ENCODE measurements at regions not wholly inside any gene's neighbourhood (a gene's known extent, or its start where the extent isn't known, plus 50 kb on each side); places are given as distances from the start of the nearest gene placed in this dataset.

DNA sequence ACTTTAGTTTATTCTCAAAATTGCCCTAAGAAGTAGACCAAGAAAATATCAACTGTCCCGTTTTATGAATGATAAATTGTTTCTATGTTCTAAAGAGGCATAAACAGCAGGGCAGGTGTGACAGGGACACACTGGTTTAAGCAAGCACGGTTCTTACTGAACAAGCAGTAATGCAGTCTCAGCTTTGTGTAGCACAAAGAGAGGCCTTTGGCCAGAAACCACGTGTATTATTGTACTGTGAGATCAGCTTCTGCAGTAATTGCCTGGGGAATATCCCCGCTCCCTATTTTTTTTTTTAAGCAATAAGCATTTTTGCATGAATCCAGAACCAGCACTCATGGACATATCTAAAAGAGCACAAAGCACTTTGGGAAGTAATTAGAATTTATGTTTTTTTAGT, 255.4 kb downstream of the WDR11 start:
- TF ChIP-seq, protein P1, sequence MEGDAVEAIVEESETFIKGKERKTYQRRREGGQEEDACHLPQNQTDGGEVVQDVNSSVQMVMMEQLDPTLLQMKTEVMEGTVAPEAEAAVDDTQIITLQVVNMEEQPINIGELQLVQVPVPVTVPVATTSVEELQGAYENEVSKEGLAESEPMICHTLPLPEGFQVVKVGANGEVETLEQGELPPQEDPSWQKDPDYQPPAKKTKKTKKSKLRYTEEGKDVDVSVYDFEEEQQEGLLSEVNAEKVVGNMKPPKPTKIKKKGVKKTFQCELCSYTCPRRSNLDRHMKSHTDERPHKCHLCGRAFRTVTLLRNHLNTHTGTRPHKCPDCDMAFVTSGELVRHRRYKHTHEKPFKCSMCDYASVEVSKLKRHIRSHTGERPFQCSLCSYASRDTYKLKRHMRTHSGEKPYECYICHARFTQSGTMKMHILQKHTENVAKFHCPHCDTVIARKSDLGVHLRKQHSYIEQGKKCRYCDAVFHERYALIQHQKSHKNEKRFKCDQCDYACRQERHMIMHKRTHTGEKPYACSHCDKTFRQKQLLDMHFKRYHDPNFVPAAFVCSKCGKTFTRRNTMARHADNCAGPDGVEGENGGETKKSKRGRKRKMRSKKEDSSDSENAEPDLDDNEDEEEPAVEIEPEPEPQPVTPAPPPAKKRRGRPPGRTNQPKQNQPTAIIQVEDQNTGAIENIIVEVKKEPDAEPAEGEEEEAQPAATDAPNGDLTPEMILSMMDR (IDR thresholded peaks at IDR 0.05), result no peak
- Histone ChIP-seq H3K4me3 (no peak overlapping the region), H3K27ac (no peak overlapping the region), H3K4me1 (no peaks in the 10 kb centered on the region), H3K9me3 (no peaks in the 10 kb centered on the region), H3K27me3 (no peaks in the 10 kb centered on the region), H3K36me3 (no peaks in the 10 kb centered on the region)
- DNase-seq (no peak), ATAC-seq (no peak)
- intact Hi-C loops (cut with DNase I), result no loop called here

DNA sequence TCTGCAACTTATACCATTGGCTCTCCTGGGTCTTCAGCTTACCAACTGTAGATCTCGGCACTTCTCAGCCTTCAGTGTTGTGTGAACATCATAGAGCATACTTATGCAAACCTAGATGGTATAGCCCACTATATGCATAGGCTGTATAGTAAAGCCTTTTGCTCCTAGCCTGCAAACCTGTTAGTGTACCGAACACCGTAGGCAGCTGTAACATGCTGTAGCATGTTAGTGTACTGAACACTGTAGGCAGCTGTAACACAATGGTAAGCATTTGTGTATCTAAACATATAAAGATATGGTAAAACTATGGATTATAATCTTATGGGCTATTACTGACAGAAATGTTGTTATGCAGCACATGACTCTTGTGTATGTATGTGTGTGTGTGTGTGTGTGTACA, 256.9 kb downstream of the WDR11 start:
- ATAC-seq (no peak), DNase-seq (no peak)
- Histone ChIP-seq H3K9me3 (no peaks in the 10 kb centered on the region), H3K4me3 (no peak overlapping the region), H3K27ac (no peak overlapping the region), H3K36me3 (no peaks in the 10 kb centered on the region), H3K4me1 (no peaks in the 10 kb centered on the region), H3K27me3 (no peaks in the 10 kb centered on the region)
- TF ChIP-seq, protein P1 (IDR thresholded peaks at IDR 0.05), result no peak
- intact Hi-C loops (cut with DNase I), result no loop called here

DNA sequence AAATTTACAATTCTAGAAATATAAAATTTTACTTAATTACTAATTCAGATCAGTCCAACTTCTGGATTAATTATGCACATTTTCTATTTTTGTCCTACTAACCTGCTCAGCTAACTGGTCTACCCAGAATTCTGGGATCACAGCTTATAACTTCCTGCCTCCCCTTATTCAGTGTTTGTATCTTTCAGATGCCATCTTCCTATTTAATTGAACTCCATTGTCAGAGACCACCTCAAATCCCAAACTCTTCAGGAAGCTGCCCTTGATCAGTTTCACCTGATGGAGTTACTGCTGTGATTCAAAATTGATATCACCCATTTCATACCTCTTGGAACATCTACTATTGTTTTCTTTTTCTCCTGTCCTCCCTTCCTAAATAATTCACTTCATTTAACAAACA, 259.2 kb downstream of the WDR11 start:
- H3K4me3 ChIP-seq, result no peak overlapping the region
- no peaks in the 10 kb centered on the region for H3K36me3 ChIP-seq
- no peaks in the 10 kb centered on the region for H3K27me3 ChIP-seq
- H3K4me1 ChIP-seq, result no peaks in the 10 kb centered on the region
- no peaks in the 10 kb centered on the region for H3K9me3 ChIP-seq
- intact Hi-C loops (cut with DNase I), result no loop called here
- TF ChIP-seq, protein P1 (IDR thresholded peaks at IDR 0.05), result no peak
- DNase-seq (no peak), ATAC-seq (no peak)
- H3K27ac ChIP-seq, result no peak overlapping the region

DNA sequence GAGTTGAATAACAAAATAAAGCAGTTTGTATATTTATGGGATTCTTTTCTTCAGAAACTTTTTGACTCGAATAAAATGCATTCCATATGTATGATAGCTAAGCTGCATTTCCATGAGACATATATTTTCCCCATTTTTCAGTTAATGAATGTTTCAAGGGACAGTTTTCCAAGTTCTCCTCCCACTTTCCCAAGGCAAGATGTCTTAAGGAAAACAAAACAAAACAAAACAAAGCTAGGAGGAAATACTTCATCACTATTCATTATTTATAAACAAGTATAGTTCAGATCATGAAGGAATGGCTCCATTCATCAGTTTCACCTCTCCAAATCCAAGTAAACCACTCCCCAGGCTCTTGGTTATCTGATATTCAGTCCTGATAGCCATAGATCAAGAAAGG, 261.0 kb downstream of the WDR11 start:
- ATAC-seq (no peak), DNase-seq (no peak)
- Histone ChIP-seq H3K27ac (no peak overlapping the region), H3K9me3 (peaks cover 4% of the 10 kb centered on the region), H3K27me3 (no peaks in the 10 kb centered on the region), H3K36me3 (no peaks in the 10 kb centered on the region), H3K4me3 (no peak overlapping the region), H3K4me1 (no peaks in the 10 kb centered on the region)
- intact Hi-C loops (cut with DNase I), result no loop called here
- TF ChIP-seq, protein P1 (IDR thresholded peaks at IDR 0.05), result no peak

DNA sequence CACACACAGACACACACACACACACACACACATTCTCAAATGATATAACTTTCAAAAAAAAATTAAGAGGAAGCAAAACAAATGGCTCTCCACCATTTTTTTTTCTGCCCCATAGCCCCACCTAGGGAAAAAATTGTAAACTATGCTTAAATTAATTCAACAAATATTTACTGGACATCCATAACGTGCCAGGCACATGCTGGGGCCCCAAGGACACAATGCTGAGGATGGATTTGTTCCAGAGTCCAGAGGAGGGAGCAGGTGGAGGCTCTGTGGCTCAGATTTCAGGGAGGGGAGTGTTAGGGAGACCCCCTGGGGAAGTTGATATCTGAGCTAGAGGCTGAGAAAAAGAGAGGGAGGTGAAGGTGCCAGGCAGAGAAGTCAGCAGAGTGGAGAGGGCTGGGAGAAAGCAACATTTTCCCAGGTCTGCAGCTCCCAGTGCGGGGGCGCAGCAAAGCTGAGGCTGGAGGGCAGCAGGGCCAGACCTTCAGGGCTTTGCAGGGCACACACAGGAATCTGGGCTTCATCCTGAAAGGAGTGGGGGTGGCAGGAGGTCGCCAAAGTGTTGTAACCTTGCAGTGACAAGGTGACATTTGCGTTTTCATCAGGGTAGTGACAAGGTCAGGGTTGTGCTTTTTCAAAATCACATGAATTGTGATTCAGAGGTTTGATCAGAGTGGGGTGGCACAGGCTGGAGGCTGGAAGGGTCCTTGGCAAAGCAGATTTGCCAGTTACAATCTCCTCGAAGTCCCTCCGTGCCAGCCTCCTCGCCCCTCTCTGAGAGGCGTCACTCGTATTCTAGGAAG, 261.6 kb downstream of the WDR11 start:
- Histone ChIP-seq H3K9me3 (peaks cover 4% of the 10 kb centered on the region), H3K27me3 (no peaks in the 10 kb centered on the region), H3K4me1 (no peaks in the 10 kb centered on the region), H3K36me3 (no peaks in the 10 kb centered on the region), H3K4me3 (no peak overlapping the region), H3K27ac (peak overlapping the region; percentile 14)
- TF ChIP-seq, protein P1 (IDR thresholded peaks at IDR 0.05), result no peak
- peak; percentile 16 for ATAC-seq
- intact Hi-C loops (cut with DNase I), result no loop called here
- DNase-seq, result no peak

DNA sequence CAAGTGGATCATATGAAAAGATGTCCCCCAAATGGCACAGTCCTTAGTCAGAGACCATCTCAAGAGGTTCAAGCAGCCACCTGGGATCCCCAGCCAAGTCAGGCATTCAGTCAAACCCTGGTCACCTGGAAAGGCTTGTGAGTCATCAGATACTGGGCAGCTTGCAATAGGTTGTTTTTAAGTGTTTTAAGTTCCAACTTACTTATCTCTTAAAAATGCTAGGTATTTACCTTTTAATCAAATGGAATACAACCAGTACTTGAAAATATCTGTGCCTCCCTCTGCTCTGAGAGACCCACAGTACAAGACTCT, 262.2 kb downstream of the WDR11 start:
- TF ChIP-seq, protein P1 (IDR thresholded peaks at IDR 0.05), result no peak
- DNase-seq (no peak), ATAC-seq (peak; percentile 84)
- H3K27me3 ChIP-seq, result no peaks in the 10 kb centered on the region
- H3K36me3 ChIP-seq, result no peaks in the 10 kb centered on the region
- H3K4me3 ChIP-seq, result no peak overlapping the region
- H3K9me3 ChIP-seq, result peaks cover 4% of the 10 kb centered on the region
- peak overlapping the region; percentile 14 for H3K27ac ChIP-seq
- intact Hi-C loops (cut with DNase I), result no loop called here
- no peaks in the 10 kb centered on the region for H3K4me1 ChIP-seq

Measured in upper lobe of right lung (tissue), 1 donor.